Neutrophil (primary cell): ENCODE measurements at regions not wholly inside any gene's neighbourhood (a gene's known extent, or its start where the extent isn't known, plus 50 kb on each side); places are given as distances from the start of the nearest gene placed in this dataset.

Source experiments
- H3K27ac ChIP-seq: fragments of 200-600 bp; sonication (generic); 2 replicates; pipeline ENCODE4 v1.5.1; 2016; ENCODE audit warnings: mild to moderate bottlenecking, moderate library complexity
- H3K27me3 ChIP-seq: fragments of 200-600 bp; sonication (generic); 2 replicates; pipeline ENCODE4 v1.6.0; 2016; ENCODE audit warnings: mild to moderate bottlenecking
- H3K36me3 ChIP-seq: fragments of 200-600 bp; sonication (generic); 2 replicates; pipeline ENCODE4 v1.5.1; 2017
- H3K4me1 ChIP-seq, 2 experiments: fragments of 200-600 bp in 1 of 2; sonication (generic) in 1 of 2; 1 replicate in 1 of 2; 2 replicates in 1 of 2; pipeline versions ENCODE4 v1.5.1 to v1.6.1; 2013 to 2016; ENCODE audit warnings: low read depth in 1 of 2, low read length in 1 of 2, mild to moderate bottlenecking in 1 of 2, moderate library complexity in 1 of 2; ENCODE audit not compliant: control insufficient read depth in 1 of 2, insufficient read depth in 1 of 2
- H3K4me3 ChIP-seq, 2 experiments: fragments of 200-600 bp in 1 of 2; sonication (generic) in 1 of 2; 1 replicate in 1 of 2; 2 replicates in 1 of 2; pipeline ENCODE4 v1.5.1; 2013 to 2016; ENCODE audit warnings: low read depth in 1 of 2, low read length in 1 of 2, mild to moderate bottlenecking in 1 of 2, moderate library complexity in 1 of 2
- H3K9me3 ChIP-seq: fragments of 200-600 bp; sonication (generic); 2 replicates; pipeline ENCODE4 v1.5.1; 2016
- TF ChIP-seq, protein P1 (sequence below): fragments of 200-600 bp; sonication (generic); IDR thresholded peaks from 2 replicates; pipeline ENCODE4 v1.5.1; 2016; ENCODE audit warnings: antibody characterized with exemption

DNA sequence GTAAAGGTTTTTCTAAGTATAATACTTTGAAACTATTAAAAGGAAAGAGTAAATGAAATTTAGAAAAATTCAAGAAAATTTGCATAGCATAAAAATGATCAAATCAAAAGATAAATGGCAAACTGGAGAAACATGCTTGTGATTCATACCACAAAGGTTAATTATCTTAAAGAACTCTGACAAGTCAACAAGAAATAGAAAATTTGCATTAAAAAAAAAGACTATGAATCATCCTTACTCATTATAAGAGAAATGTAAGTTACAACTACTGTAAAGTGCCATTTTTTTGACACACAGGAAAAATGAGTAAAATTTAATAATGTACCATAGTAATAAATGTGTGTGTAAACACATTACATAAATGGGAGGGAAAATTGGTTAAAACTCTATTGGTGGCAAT is 624.4 kb upstream of the C9orf72 start:
- H3K4me3 ChIP-seq, result no peak overlapping the region
- H3K27me3 ChIP-seq, result no peaks in the 10 kb centered on the region
- TF ChIP-seq, protein P1, sequence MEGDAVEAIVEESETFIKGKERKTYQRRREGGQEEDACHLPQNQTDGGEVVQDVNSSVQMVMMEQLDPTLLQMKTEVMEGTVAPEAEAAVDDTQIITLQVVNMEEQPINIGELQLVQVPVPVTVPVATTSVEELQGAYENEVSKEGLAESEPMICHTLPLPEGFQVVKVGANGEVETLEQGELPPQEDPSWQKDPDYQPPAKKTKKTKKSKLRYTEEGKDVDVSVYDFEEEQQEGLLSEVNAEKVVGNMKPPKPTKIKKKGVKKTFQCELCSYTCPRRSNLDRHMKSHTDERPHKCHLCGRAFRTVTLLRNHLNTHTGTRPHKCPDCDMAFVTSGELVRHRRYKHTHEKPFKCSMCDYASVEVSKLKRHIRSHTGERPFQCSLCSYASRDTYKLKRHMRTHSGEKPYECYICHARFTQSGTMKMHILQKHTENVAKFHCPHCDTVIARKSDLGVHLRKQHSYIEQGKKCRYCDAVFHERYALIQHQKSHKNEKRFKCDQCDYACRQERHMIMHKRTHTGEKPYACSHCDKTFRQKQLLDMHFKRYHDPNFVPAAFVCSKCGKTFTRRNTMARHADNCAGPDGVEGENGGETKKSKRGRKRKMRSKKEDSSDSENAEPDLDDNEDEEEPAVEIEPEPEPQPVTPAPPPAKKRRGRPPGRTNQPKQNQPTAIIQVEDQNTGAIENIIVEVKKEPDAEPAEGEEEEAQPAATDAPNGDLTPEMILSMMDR, result no peak
- no peaks in the 10 kb centered on the region for H3K36me3 ChIP-seq
- H3K9me3 ChIP-seq, result no peaks in the 10 kb centered on the region
- no peak overlapping the region for H3K27ac ChIP-seq
- no peaks in the 10 kb centered on the region for H3K4me1 ChIP-seq

DNA sequence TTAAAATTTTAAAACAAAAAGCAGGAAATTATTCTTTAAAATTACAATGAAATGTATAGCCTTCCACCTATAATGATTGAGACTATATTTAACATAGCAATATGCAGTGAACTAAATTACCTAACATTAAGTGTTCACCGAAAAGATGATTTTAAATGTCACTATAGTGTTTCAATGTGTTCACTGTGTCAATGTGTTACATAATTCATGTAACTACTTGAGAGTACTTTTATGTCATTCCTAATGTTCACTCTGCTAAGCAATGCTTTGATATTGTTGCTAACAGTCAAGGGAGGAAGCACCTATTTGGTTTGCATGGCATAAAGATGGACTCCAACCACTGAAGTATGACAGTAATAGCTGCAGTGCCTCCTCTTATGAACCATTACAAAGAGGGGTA is 629.8 kb upstream of the C9orf72 start:
- no peak overlapping the region for H3K4me3 ChIP-seq
- no peaks in the 10 kb centered on the region for H3K4me1 ChIP-seq
- H3K36me3 ChIP-seq, result no peaks in the 10 kb centered on the region
- H3K9me3 ChIP-seq, result no peaks in the 10 kb centered on the region
- no peak overlapping the region for H3K27ac ChIP-seq
- TF ChIP-seq, protein P1, result no peak
- H3K27me3 ChIP-seq, result no peaks in the 10 kb centered on the region

DNA sequence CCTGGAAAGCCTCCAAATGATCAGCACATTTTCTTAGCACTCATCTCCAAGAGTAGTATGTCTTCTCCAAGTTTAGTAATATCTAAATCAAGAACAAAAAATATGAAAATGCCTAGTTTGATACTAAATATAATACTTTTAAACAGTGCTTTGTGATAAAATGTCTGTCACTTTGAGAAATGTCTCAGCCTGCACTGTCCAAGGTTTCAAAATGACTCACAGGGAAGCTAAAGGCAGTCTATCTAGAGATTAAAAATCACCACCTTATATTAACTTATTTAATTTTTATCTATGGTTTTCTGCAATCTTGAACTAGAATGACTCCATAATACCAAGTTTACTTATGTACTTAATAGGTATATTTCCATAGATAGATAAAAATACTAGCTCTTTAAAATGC is 633.0 kb upstream of the C9orf72 start:
- Histone ChIP-seq H3K4me3 (no peak overlapping the region), H3K27ac (no peak overlapping the region), H3K9me3 (no peaks in the 10 kb centered on the region), H3K4me1 (no peaks in the 10 kb centered on the region), H3K36me3 (no peaks in the 10 kb centered on the region), H3K27me3 (no peaks in the 10 kb centered on the region)
- TF ChIP-seq, protein P1, result no peak

DNA sequence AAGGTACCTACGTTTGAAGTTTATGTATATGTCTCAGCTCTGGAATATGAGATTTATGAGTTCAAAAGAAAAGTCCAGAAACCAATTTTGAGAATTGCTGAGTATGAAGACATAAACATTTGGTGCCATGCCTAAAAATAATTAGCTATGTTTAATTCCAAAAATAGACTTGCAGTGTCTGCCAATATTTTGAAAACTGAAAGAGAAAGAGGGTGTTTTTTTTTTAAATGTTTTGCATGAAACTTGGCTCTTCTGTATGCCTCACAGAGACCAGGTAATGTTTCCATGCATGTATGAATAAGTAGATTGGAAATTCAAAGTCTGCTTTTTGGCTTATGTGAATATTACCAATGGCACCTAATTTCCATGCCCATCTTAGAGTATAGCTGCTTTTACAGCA is 634.4 kb upstream of the C9orf72 start:
- Histone ChIP-seq H3K4me1 (no peaks in the 10 kb centered on the region), H3K4me3 (no peak overlapping the region), H3K27ac (no peak overlapping the region), H3K9me3 (no peaks in the 10 kb centered on the region), H3K27me3 (no peaks in the 10 kb centered on the region), H3K36me3 (no peaks in the 10 kb centered on the region)
- TF ChIP-seq, protein P1, result no peak

DNA sequence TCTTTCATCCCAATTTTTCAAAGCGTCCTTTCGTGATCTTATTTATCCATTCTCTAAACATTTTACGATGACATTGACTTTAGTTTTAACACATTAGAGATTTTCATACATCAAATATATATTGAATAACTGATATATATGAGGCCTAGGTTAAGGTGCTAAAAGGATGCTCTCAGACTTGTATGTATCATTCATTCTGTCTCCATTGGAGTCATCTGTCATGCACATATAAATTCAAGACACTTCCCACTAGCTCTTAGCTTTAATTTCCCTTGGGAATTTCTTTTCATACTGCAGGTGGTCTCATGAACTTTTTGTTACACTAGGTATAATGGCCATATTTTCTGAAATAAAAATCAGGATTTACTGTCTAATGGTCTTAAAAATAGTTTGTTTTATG is 635.8 kb upstream of the C9orf72 start:
- H3K27ac ChIP-seq, result no peak overlapping the region
- no peaks in the 10 kb centered on the region for H3K4me1 ChIP-seq
- H3K4me3 ChIP-seq, result no peak overlapping the region
- H3K9me3 ChIP-seq, result no peaks in the 10 kb centered on the region
- no peaks in the 10 kb centered on the region for H3K27me3 ChIP-seq
- no peaks in the 10 kb centered on the region for H3K36me3 ChIP-seq
- TF ChIP-seq, protein P1, result no peak

DNA sequence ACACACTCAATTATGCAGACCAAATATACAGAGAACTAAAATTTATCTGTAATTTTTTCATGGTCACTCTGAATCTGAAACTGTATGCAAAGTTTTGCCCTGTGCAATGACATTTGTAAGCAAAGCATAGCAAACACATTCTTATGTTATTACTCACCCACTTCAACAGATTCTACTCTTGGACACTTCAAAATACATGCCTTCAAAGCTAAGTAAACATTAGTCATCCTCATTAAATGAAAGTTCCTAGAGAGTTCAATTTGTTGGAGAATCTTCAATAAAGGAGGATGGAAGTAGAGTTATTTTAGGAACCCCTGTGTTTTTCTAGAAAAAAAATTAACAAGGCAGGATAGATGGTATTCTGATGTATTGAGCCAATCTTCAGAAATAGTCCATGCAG is 639.7 kb upstream of the C9orf72 start:
- Histone ChIP-seq H3K9me3 (no peaks in the 10 kb centered on the region), H3K4me1 (no peaks in the 10 kb centered on the region), H3K27me3 (no peaks in the 10 kb centered on the region), H3K4me3 (no peak overlapping the region), H3K36me3 (no peaks in the 10 kb centered on the region), H3K27ac (no peak overlapping the region)
- TF ChIP-seq, protein P1, result no peak
